ENCODE measurements at regions not wholly inside any gene's neighbourhood (a gene's known extent, or its start where the extent isn't known, plus 50 kb on each side); places are given as distances from the start of the nearest gene placed in this dataset.
"Not testable (repeated sequence)": the region's sequence is repeated elsewhere in the genome, so short reads cannot be mapped to it uniquely, and the experiment has no call there.

DNA sequence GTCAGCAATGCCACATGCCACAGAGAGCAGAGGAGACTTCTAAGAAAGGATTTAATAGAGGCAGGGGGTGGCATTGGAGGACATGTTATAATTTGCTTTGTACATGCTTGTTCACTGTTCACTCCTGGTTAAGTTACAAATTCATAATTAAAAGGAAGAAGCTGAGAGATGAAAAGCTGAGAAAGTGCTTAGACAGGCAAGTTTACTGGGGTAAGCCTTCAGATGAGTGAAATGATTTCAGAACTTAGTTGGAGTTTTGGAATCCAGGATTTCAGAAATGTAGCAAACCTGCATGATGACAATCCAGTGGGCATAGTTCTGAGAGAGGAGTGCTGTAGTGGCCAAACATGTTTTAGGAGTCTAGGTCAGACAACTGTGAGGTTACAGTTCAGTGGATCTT lies 67.3 kb upstream of the FBXO33 start:
- no peaks in the 10 kb centered on the region for H4K20me1 ChIP-seq (ENCODE audit: insufficient read depth, low read length)
- Mint-ChIP-seq H3K4me1 (no peaks in the 10 kb centered on the region), H3K9me3 (peaks cover 7 to 22% (median 14%) of the 10 kb centered on the region in 7 donors), H3K36me3 (no peaks in the 10 kb centered on the region), H3K4me3 (no peak overlapping the region), H3K27ac (no peak overlapping the region), H3K27me3 (ENCODE audit: low read depth in 3 of 3) (peaks cover 0 to 3% (median 2%) of the 10 kb centered on the region in 3 donors)
- TF ChIP-seq, protein P1, sequence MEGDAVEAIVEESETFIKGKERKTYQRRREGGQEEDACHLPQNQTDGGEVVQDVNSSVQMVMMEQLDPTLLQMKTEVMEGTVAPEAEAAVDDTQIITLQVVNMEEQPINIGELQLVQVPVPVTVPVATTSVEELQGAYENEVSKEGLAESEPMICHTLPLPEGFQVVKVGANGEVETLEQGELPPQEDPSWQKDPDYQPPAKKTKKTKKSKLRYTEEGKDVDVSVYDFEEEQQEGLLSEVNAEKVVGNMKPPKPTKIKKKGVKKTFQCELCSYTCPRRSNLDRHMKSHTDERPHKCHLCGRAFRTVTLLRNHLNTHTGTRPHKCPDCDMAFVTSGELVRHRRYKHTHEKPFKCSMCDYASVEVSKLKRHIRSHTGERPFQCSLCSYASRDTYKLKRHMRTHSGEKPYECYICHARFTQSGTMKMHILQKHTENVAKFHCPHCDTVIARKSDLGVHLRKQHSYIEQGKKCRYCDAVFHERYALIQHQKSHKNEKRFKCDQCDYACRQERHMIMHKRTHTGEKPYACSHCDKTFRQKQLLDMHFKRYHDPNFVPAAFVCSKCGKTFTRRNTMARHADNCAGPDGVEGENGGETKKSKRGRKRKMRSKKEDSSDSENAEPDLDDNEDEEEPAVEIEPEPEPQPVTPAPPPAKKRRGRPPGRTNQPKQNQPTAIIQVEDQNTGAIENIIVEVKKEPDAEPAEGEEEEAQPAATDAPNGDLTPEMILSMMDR (IDR thresholded peaks at IDR 0.05): no peak
- intact Hi-C loops (cut with micrococcal nuclease): no loop called here
- no peaks in the 10 kb centered on the region for H3K36me3 ChIP-seq (replicated peaks in 1 of 2; ENCODE audit: control insufficient read depth in 1 of 2, insufficient read depth in 2 of 2, low read length in 2 of 2)
- no peak overlapping the region for H2AFZ ChIP-seq (ENCODE audit: insufficient read depth, low read depth, low read length, poor library complexity, severe bottlenecking)
- H3K9ac ChIP-seq (ENCODE audit: insufficient read depth, low read length, poor library complexity, severe bottlenecking): no peak overlapping the region
- no peak overlapping the region for H3K4me3 ChIP-seq (replicated peaks in 1 of 3; ENCODE audit: low read depth in 2 of 3, low read length in 3 of 3)
- no peaks in the 10 kb centered on the region for H3K27me3 ChIP-seq (ENCODE audit: control insufficient read depth in 2 of 2, insufficient read depth in 2 of 2, low read length in 2 of 2)
- no peak for DNase-seq
- H3K4me1 ChIP-seq (ENCODE audit: control insufficient read depth in 1 of 2, insufficient read depth in 2 of 2, low read length in 2 of 2): no peaks in the 10 kb centered on the region
- H3K9me3 ChIP-seq (replicated peaks in 1 of 2; ENCODE audit: control insufficient read depth in 1 of 2, insufficient read depth in 1 of 2, low read length in 2 of 2): peaks cover 0 to 8% of the 10 kb centered on the region in 2 donors
- no peak overlapping the region for H3K4me2 ChIP-seq (replicated peaks; ENCODE audit: extremely low read depth, low read length, poor library complexity, severe bottlenecking)
- no peak overlapping the region for H3K27ac ChIP-seq (ENCODE audit: low read depth in 1 of 2, low read length in 2 of 2)
- no peaks in the 10 kb centered on the region for H3K79me2 ChIP-seq (ENCODE audit: insufficient read depth, low read length)

DNA sequence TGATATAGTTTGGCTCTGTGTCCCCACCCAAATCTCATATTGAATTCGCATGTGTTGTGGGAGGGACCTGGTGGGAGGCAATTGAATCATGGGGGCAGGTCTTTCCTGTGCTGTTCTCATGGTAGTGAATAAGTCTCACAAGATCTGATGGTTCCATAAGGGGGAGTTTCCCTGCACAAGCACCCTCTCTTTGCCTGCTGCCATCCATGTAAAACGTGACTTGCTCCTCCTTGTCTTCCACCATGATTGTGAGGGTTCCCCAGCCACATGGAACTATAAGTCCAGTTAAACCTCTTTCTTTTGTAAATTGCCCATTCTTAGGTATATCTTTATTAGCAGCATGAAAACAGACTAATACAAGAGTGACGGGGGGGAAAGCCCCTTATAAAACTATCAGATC lies 65.4 kb upstream of the FBXO33 start:
- H3K9me3 ChIP-seq (replicated peaks in 1 of 2; ENCODE audit: control insufficient read depth in 1 of 2, insufficient read depth in 1 of 2, low read length in 2 of 2); H3K27ac Mint-ChIP-seq; H3K27me3 ChIP-seq (ENCODE audit: control insufficient read depth in 2 of 2, insufficient read depth in 2 of 2, low read length in 2 of 2); H3K4me1 Mint-ChIP-seq; H3K27ac ChIP-seq (ENCODE audit: low read depth in 1 of 2, low read length in 2 of 2); H3K27me3 Mint-ChIP-seq (ENCODE audit: low read depth in 3 of 3); DNase-seq; H3K9ac ChIP-seq (ENCODE audit: insufficient read depth, low read length, poor library complexity, severe bottlenecking); H3K79me2 ChIP-seq (ENCODE audit: insufficient read depth, low read length); H4K20me1 ChIP-seq (ENCODE audit: insufficient read depth, low read length); H2AFZ ChIP-seq (ENCODE audit: insufficient read depth, low read depth, low read length, poor library complexity, severe bottlenecking); H3K4me3 Mint-ChIP-seq; H3K4me3 ChIP-seq (replicated peaks in 1 of 3; ENCODE audit: low read depth in 2 of 3, low read length in 3 of 3); intact Hi-C loops (cut with micrococcal nuclease); H3K4me2 ChIP-seq (replicated peaks; ENCODE audit: extremely low read depth, low read length, poor library complexity, severe bottlenecking); H3K4me1 ChIP-seq (ENCODE audit: control insufficient read depth in 1 of 2, insufficient read depth in 2 of 2, low read length in 2 of 2); H3K36me3 Mint-ChIP-seq; H3K36me3 ChIP-seq (replicated peaks in 1 of 2; ENCODE audit: control insufficient read depth in 1 of 2, insufficient read depth in 2 of 2, low read length in 2 of 2): not testable (repeated sequence)
- H3K9me3 Mint-ChIP-seq: peaks cover 7 to 22% (median 14%) of the 10 kb centered on the region in 7 donors
- 80% methylated on average over 1 of the region's 3 CpGs for WGBS (ENCODE audit: insufficient coverage)
